ENCODE measurements at regions not wholly inside any gene's neighbourhood (a gene's known extent, or its start where the extent isn't known, plus 50 kb on each side); places are given as distances from the start of the nearest gene placed in this dataset.

DNA sequence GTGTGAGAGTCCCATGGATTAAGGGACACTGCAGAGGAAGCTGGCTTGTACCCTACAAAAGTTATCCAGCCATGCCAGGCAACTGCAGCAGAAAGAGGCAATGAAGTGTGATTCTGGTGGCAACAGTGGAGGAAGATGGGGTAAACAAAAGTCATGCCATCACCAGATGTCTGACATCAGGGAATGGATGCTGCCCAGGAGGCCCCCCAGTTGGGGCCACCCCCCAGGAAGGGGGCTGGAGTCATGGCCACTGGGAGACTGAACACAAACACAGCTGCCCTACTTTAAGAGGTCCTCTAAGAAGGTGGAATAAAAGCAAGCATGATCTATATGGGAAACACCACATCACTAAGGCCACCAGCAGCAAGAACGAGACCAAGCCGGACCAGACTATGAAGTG, 235.3 kb downstream of the KLF12 start:
- TF ChIP-seq PPARA (CRISPR knock-in tag; IDR thresholded peaks at IDR 0.05; ENCODE audit: borderline replicate concordance), result no peak
- TF ChIP-seq, protein P1, sequence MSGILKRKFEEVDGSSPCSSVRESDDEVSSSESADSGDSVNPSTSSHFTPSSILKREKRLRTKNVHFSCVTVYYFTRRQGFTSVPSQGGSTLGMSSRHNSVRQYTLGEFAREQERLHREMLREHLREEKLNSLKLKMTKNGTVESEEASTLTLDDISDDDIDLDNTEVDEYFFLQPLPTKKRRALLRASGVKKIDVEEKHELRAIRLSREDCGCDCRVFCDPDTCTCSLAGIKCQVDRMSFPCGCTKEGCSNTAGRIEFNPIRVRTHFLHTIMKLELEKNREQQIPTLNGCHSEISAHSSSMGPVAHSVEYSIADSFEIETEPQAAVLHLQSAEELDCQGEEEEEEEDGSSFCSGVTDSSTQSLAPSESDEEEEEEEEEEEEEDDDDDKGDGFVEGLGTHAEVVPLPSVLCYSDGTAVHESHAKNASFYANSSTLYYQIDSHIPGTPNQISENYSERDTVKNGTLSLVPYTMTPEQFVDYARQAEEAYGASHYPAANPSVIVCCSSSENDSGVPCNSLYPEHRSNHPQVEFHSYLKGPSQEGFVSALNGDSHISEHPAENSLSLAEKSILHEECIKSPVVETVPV (CRISPR knock-in tag; IDR thresholded peaks at IDR 0.05), result no peak
- no peak for ATAC-seq

GRCh38 chr13:73898276-73898675, 235.9 kb downstream of the KLF12 start:
- no peak; the same call in 2 of the 3 replicates for ATAC-seq
- no peak for TF ChIP-seq ZNF565 (CRISPR knock-in tag; conservative IDR thresholded peaks at IDR 0.05; ENCODE audit: low read depth)
- peak; percentile 67 for TF ChIP-seq ISL1 (CRISPR knock-in tag; IDR thresholded peaks at IDR 0.05)
- 0 out of 2 replicates have a peak, but pooled peaks have one; percentile 38 for TF ChIP-seq CREB5 (CRISPR knock-in tag; IDR thresholded peaks at IDR 0.05; ENCODE audit: low read depth)
- peak; percentile 31; the same call in 1 of the 2 replicates for TF ChIP-seq TSHZ2 (CRISPR knock-in tag; IDR thresholded peaks at IDR 0.05)

DNA sequence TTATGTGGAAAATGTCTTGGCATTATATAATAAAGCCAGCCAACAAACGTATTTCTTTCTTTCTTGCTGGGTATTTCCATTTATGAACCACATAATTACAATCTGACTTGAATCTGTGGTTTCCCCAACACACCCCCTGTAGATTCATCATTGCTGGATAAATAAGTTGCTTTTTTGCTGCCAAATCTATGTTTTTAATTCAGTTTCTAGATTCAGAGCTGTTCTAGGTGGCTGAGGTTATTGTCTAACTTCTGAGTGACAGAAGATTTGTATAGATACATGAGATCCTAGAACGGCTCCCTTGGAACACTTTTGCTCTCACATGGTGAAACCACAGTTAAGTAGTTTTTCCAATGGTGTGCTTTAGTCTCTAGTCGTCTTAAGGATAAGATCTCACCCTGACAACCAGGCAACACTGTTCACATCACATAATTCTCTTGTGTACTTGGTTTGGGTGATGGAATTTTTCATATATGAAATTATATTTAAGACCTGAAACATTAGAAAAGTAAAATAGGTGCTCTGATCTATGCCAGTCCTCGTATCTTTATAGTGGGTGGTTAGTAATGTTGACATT, 239.1 kb downstream of the KLF12 start:
- TF ChIP-seq, protein P1 (CRISPR knock-in tag; IDR thresholded peaks at IDR 0.05), result no peak
- TF ChIP-seq SNAI2 (CRISPR knock-in tag; IDR thresholded peaks at IDR 0.05) (no peak), GLIS3 (CRISPR knock-in tag; IDR thresholded peaks at IDR 0.05) (no peak), CREB5 (CRISPR knock-in tag; IDR thresholded peaks at IDR 0.05; ENCODE audit: low read depth) (no peak), TOX (CRISPR knock-in tag; IDR thresholded peaks at IDR 0.05; ENCODE audit: borderline replicate concordance) (no peak), CSDC2 (CRISPR knock-in tag; IDR thresholded peaks at IDR 0.05) (no peak), ESRRG (CRISPR knock-in tag; IDR thresholded peaks at IDR 0.05) (no peak), BACH2 (CRISPR knock-in tag; IDR thresholded peaks at IDR 0.05; ENCODE audit: borderline replicate concordance) (no peak), ISL1 (CRISPR knock-in tag; IDR thresholded peaks at IDR 0.05) (no peak), PPARA (CRISPR knock-in tag; IDR thresholded peaks at IDR 0.05; ENCODE audit: borderline replicate concordance) (no peak), TSHZ2 (CRISPR knock-in tag; IDR thresholded peaks at IDR 0.05) (no peak), TCF4 (CRISPR knock-in tag; IDR thresholded peaks at IDR 0.05; ENCODE audit: borderline replicate concordance) (no peak), ARNTL (CRISPR knock-in tag; IDR thresholded peaks at IDR 0.05; ENCODE audit: borderline replicate concordance, low read depth) (no peak)
- no peak for ATAC-seq

DNA sequence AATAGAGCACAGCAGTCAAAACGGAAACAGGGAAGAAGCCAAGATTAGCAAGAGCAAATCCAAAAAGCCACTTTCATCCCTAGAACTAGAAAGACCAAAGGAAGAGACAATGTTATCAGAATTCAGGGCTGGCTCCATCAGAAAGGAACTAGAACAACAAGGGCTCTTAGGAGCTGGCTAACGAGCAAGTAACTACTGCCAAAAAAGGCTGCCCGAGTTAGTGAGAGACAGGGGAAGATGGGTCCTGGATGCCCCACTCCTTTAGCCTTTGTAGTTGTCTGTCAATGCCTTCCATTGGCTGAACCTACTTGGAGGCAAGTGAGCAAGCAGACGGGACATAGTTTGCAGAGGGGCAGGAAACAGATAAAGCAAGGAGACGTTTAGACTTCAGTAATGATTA, 240.4 kb downstream of the KLF12 start:
- ATAC-seq, result no peak
- no peak for TF ChIP-seq TCF4 (CRISPR knock-in tag; IDR thresholded peaks at IDR 0.05; ENCODE audit: borderline replicate concordance)
- no peak for TF ChIP-seq BACH2 (CRISPR knock-in tag; IDR thresholded peaks at IDR 0.05; ENCODE audit: borderline replicate concordance)
- TF ChIP-seq OSR1 (CRISPR knock-in tag; IDR thresholded peaks at IDR 0.05), result no peak
- TF ChIP-seq TSHZ2 (CRISPR knock-in tag; IDR thresholded peaks at IDR 0.05), result no peak
- no peak for TF ChIP-seq TOX (CRISPR knock-in tag; IDR thresholded peaks at IDR 0.05; ENCODE audit: borderline replicate concordance)
- no peak for TF ChIP-seq PPARA (CRISPR knock-in tag; IDR thresholded peaks at IDR 0.05; ENCODE audit: borderline replicate concordance)
- TF ChIP-seq ESRRG (CRISPR knock-in tag; IDR thresholded peaks at IDR 0.05), result no peak
- TF ChIP-seq ZFP3 (CRISPR knock-in tag; IDR thresholded peaks at IDR 0.05), result no peak
- TF ChIP-seq POU6F1 (CRISPR knock-in tag; IDR thresholded peaks at IDR 0.05; ENCODE audit: borderline replicate concordance, low read depth), result no peak
- no peak for TF ChIP-seq ISL1 (CRISPR knock-in tag; IDR thresholded peaks at IDR 0.05)
